ENCODE measurements at regions not wholly inside any gene's neighbourhood (a gene's known extent, or its start where the extent isn't known, plus 50 kb on each side); places are given as distances from the start of the nearest gene placed in this dataset.

GRCh38 chr1:5812295-5812694, 179.9 kb downstream of the NPHP4 start:
- DNase-seq (ENCODE audit: low read depth) = no peak

GRCh38 chr1:5811419-5811818, 180.8 kb downstream of the NPHP4 start:
- no peak for DNase-seq (ENCODE audit: low read depth)

GRCh38 chr1:5810553-5811270, 181.5 kb downstream of the NPHP4 start:
- no peak for DNase-seq (ENCODE audit: low read depth)

- no peak for DNase-seq (ENCODE audit: low read depth)
These were observed 182.1 kb downstream of the NPHP4 start for GRCh38 chr1:5810131-5810530.

- DNase-seq (ENCODE audit: low read depth) = no peak
These were observed 182.9 kb downstream of the NPHP4 start for GRCh38 chr1:5809207-5809788.

- DNase-seq (ENCODE audit: low read depth) = no peak
These were observed 188.4 kb downstream of the NPHP4 start for GRCh38 chr1:5803851-5804250.

- no peak for DNase-seq (ENCODE audit: low read depth)
These were observed 189.6 kb downstream of the NPHP4 start for GRCh38 chr1:5802606-5803005.

- DNase-seq (ENCODE audit: low read depth) = no peak
These were observed 193.3 kb downstream of the NPHP4 start for GRCh38 chr1:5798904-5799303.

GRCh38 chr1:5798151-5798730, 194.0 kb downstream of the NPHP4 start:
- no peak for DNase-seq (ENCODE audit: low read depth)

GRCh38 chr1:5796028-5796427, 196.2 kb downstream of the NPHP4 start:
- DNase-seq (ENCODE audit: low read depth) = no peak

GRCh38 chr1:5794279-5794678, 197.9 kb downstream of the NPHP4 start:
- DNase-seq (ENCODE audit: low read depth) = no peak

- no peak for DNase-seq (ENCODE audit: low read depth)
These were observed 198.7 kb downstream of the NPHP4 start for GRCh38 chr1:5793516-5793915.

GRCh38 chr1:5781079-5781478, 211.1 kb downstream of the NPHP4 start:
- no peak for DNase-seq (ENCODE audit: low read depth)

GRCh38 chr1:5780324-5780716, 211.9 kb downstream of the NPHP4 start:
- DNase-seq (ENCODE audit: low read depth) = no peak

GRCh38 chr1:5779608-5780323, 212.5 kb downstream of the NPHP4 start:
- peak; percentile 12 for DNase-seq (ENCODE audit: low read depth)

- DNase-seq (ENCODE audit: low read depth) = no peak
These were observed 216.1 kb downstream of the NPHP4 start for GRCh38 chr1:5776035-5776550.

GRCh38 chr1:5774019-5774418, 218.2 kb downstream of the NPHP4 start:
- DNase-seq (ENCODE audit: low read depth) = no peak

- DNase-seq (ENCODE audit: low read depth) = no peak
These were observed 220.4 kb downstream of the NPHP4 start for GRCh38 chr1:5771788-5772187.

GRCh38 chr1:5770981-5771765, 221.1 kb downstream of the NPHP4 start:
- DNase-seq (ENCODE audit: low read depth) = no peak

GRCh38 chr1:5769760-5770159, 222.5 kb downstream of the NPHP4 start:
- no peak for DNase-seq (ENCODE audit: low read depth)

GRCh38 chr1:5769146-5769545, 223.1 kb downstream of the NPHP4 start:
- DNase-seq (ENCODE audit: low read depth) = no peak

- no peak for DNase-seq (ENCODE audit: low read depth)
These were observed 224.2 kb downstream of the NPHP4 start for GRCh38 chr1:5768014-5768413.

Measured in Daoy (cell line).